SK-N-SH (cell line): ENCODE measurements at regions not wholly inside any gene's neighbourhood (a gene's known extent, or its start where the extent isn't known, plus 50 kb on each side); places are given as distances from the start of the nearest gene placed in this dataset.

Experiments
- CTCF ChIA-PET: fragments of 300-600, 350-600 bp; formaldehyde crosslinking; extraction: SDS; loops from one replicate; lab custom pipeline; 2021; lab: Yijun Ruan, JAX
- POLR2A ChIA-PET: fragments of 350-600 bp; sonication (Branson Sonifier 250); formaldehyde crosslinking; extraction: SDS; loops from one replicate; lab custom pipeline; 2020; ENCODE audit warnings: antibody characterized with exemption, inconsistent platforms; lab: Yijun Ruan, JAX
- DNase-seq: peaks from one replicate; pipeline ENCODE4 v3.0.0; 2012
- H2AFZ ChIP-seq: fragments of 200-600 bp; sonication (generic); 2 replicates; pipeline ENCODE4 v1.8.1; 2016; ENCODE audit warnings: antibody characterized with exemption, mild to moderate bottlenecking, low read depth
- H3F3A ChIP-seq: fragments of 200-600 bp; sonication (generic); replicated peaks from 2 replicates; pipeline ENCODE3; 2016; ENCODE audit warnings: antibody characterized with exemption, mild to moderate bottlenecking; ENCODE audit not compliant: insufficient read depth
- H3K27ac ChIP-seq, 2 experiments: fragments of 200-500 bp in 1 of 2; fragments of 200-600 bp in 1 of 2; sonication (Bioruptor generic) in 1 of 2; sonication (generic), shearing (Covaris generic) in 1 of 2; 2 replicates each; pipeline versions ENCODE4 v1.5.1 to v1.6.1; 2014 to 2016; ENCODE audit warnings: low read depth in 2 of 2, inconsistent platforms in 1 of 2, low read length in 1 of 2, mild to moderate bottlenecking in 1 of 2, mixed read lengths in 1 of 2
- H3K27me3 ChIP-seq: fragments of 200-600 bp; sonication (generic), shearing (Covaris generic); 2 replicates; pipeline ENCODE4 v1.6.1; 2016; ENCODE audit warnings: mixed run types; ENCODE audit not compliant: insufficient read depth
- H3K36me3 ChIP-seq, 2 experiments: fragments of 200-500 bp in 1 of 2; fragments of 200-600 bp in 1 of 2; sonication (Bioruptor generic) in 1 of 2; sonication (generic) in 1 of 2; replicated peaks in 1 of 2; 2 replicates each; pipeline versions ENCODE3 to v1.5.1; 2014 to 2016; ENCODE audit warnings: low read length in 1 of 2, mild to moderate bottlenecking in 1 of 2; ENCODE audit not compliant: insufficient read depth in 2 of 2, control insufficient read depth in 1 of 2
- H3K4me1 ChIP-seq, 2 experiments: fragments of 200-500 bp in 1 of 2; fragments of 200-600 bp in 1 of 2; sonication (Bioruptor generic) in 1 of 2; sonication (generic), shearing (Covaris generic) in 1 of 2; 2 replicates each; pipeline versions ENCODE4 v1.5.1 to v1.6.1; 2014 to 2016; ENCODE audit warnings: low read depth in 1 of 2, low read length in 1 of 2, mixed run types in 1 of 2; ENCODE audit not compliant: insufficient read depth in 2 of 2, control insufficient read depth in 1 of 2
- H3K4me2 ChIP-seq: fragments of 200-600 bp; sonication (generic), shearing (Covaris generic); 2 replicates; pipeline ENCODE4 v1.6.1; 2017; ENCODE audit warnings: mixed run types
- H3K4me3 ChIP-seq, 2 experiments: fragments of 200-500 bp in 1 of 2; fragments of 200-600 bp in 1 of 2; sonication (Bioruptor generic) in 1 of 2; sonication (generic), shearing (Covaris generic) in 1 of 2; 2 replicates each; pipeline versions ENCODE4 v1.5.1 to v1.8.1; 2014 to 2016; ENCODE audit warnings: low read depth in 2 of 2, inconsistent platforms in 1 of 2, low read length in 1 of 2, mild to moderate bottlenecking in 1 of 2, mixed read lengths in 1 of 2, moderate library complexity in 1 of 2
- H3K79me2 ChIP-seq: fragments of 200-600 bp; sonication (generic); 2 replicates; pipeline ENCODE4 v1.8.1; 2017; ENCODE audit warnings: mild to moderate bottlenecking; ENCODE audit not compliant: insufficient read depth
- H3K9ac ChIP-seq: fragments of 200-600 bp; sonication (generic); 2 replicates; pipeline ENCODE4 v1.6.1; 2017; ENCODE audit warnings: mixed run types
- H3K9me2 ChIP-seq: fragments of 200-600 bp; sonication (generic); 2 replicates; pipeline ENCODE4 v1.6.1; 2017; ENCODE audit warnings: mixed run types
- H3K9me3 ChIP-seq: fragments of 200-600 bp; sonication (generic); 2 replicates; pipeline ENCODE4 v1.6.1; 2017; ENCODE audit warnings: mixed run types, mild to moderate bottlenecking, moderate library complexity
- H4K20me1 ChIP-seq: fragments of 200-600 bp; sonication (generic); 2 replicates; pipeline ENCODE4 v1.6.1; 2017; ENCODE audit warnings: mild to moderate bottlenecking, mixed run types; ENCODE audit not compliant: insufficient read depth
- EP300 ChIP-seq, 2 experiments: IDR thresholded peaks; 2 replicates each; pipeline versions ENCODE4 v1.4.0 to v1.6.1; 2012; ENCODE audit warnings: borderline replicate concordance in 1 of 2, low read depth in 1 of 2, low read length in 1 of 2
- EZH2phosphoT487 ChIP-seq: fragments of 200-600 bp; sonication (generic); IDR thresholded peaks from 2 replicates; pipeline ENCODE4 v1.6.1; 2017; ENCODE audit warnings: low read depth, mixed run types, mild to moderate bottlenecking, antibody characterized with exemption, moderate library complexity, borderline replicate concordance
- FOSL2 ChIP-seq: IDR thresholded peaks from 2 replicates; pipeline ENCODE4 v1.4.0; 2012; ENCODE audit warnings: low read depth, mild to moderate bottlenecking, moderate library complexity, borderline replicate concordance
- FOXM1 ChIP-seq: IDR thresholded peaks from 2 replicates; pipeline ENCODE4 v1.4.0; 2012; ENCODE audit warnings: low read depth, mild to moderate bottlenecking
- GABPA ChIP-seq: IDR thresholded peaks from 2 replicates; pipeline ENCODE4 v1.4.0; 2012; ENCODE audit warnings: low read depth, mild to moderate bottlenecking
- NFIC ChIP-seq: IDR thresholded peaks from 2 replicates; pipeline ENCODE4 v1.4.0; 2012; ENCODE audit warnings: borderline replicate concordance
- NRF1 ChIP-seq: IDR thresholded peaks from 2 replicates; pipeline ENCODE4 v1.6.1; 2012; ENCODE audit warnings: low read depth, mild to moderate bottlenecking, low read length
- POLR2AphosphoS5 ChIP-seq: IDR thresholded peaks from 2 replicates; pipeline ENCODE4 v1.6.1; 2012; ENCODE audit warnings: low read depth, low read length
- RCOR1 ChIP-seq: fragments of 150-350 bp; IDR thresholded peaks from 2 replicates; pipeline ENCODE4 v1.6.1; 2017; ENCODE audit warnings: antibody characterized with exemption, low read length
- RFX5 ChIP-seq: IDR thresholded peaks from 2 replicates; pipeline ENCODE4 v1.6.1; 2012; ENCODE audit warnings: mild to moderate bottlenecking, improper control_type of control experiment, low read length
- SIN3A ChIP-seq: IDR thresholded peaks from 2 replicates; pipeline ENCODE4 v1.6.1; 2012; ENCODE audit warnings: low read depth, mild to moderate bottlenecking, low read length, moderate library complexity, borderline replicate concordance
- SMC3 ChIP-seq: IDR thresholded peaks from 2 replicates; pipeline ENCODE4 v1.6.1; 2012; ENCODE audit warnings: low read depth, low read length, improper control_type of control experiment
- TAF1 ChIP-seq: IDR thresholded peaks from 2 replicates; pipeline ENCODE4 v1.6.1; 2012; ENCODE audit warnings: low read depth, mild to moderate bottlenecking, low read length, moderate library complexity, borderline replicate concordance
- TCF12 ChIP-seq: IDR thresholded peaks from 2 replicates; pipeline ENCODE4 v1.4.0; 2012
- YY1 ChIP-seq: IDR thresholded peaks from 2 replicates; pipeline ENCODE4 v1.4.0; 2012; ENCODE audit warnings: low read depth, mild to moderate bottlenecking
- WGBS: methylation state at CpG from one replicate; pipeline ENCODE4 v1.1.6; 2017; ENCODE audit warnings: low lambda C conversion rate; 5-methylcytosine and 5-hydroxymethylcytosine counted together
- TF ChIP-seq, protein P1 (sequence below): IDR thresholded peaks from 2 replicates; pipeline ENCODE4 v1.4.0; 2012; ENCODE audit warnings: low read depth, borderline replicate concordance
- TF ChIP-seq, protein P2 (sequence below): fragments of 200-600 bp; sonication (generic); IDR thresholded peaks from 2 replicates; pipeline ENCODE4 v1.6.1; 2017; ENCODE audit warnings: antibody characterized with exemption, mild to moderate bottlenecking, moderate library complexity
- TF ChIP-seq, protein P3 (sequence below): fragments of 150-350 bp; IDR thresholded peaks from 2 replicates; pipeline ENCODE4 v1.6.1; 2017; ENCODE audit warnings: antibody characterized with exemption, low read length, low read depth, borderline replicate concordance
- TF ChIP-seq, protein P4 (sequence below): IDR thresholded peaks from 2 replicates; pipeline ENCODE4; 2012

DNA sequence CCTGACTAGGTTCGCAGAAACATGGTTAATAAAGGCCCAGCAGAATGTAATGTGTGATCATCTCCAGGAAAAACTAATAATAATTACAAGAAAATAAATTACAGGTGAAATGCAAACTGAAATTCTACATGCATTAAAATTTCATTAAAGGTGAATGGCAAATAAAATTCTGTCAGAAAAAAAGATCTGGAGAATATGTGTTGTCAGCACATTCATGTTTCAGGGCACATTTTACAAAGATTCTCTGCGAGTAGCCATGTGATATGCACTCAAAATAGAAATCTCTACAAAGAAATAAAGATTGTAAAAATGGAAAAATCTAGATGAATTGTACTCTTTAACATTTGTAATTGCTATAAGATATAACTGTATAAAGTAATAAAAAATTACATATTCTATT, 765.2 kb downstream of the TMEM121 start:
- no peaks in the 10 kb centered on the region for H3K79me2 ChIP-seq
- TF ChIP-seq NRF1 (no peak), FOSL2 (no peak), NFIC (no peak), SMC3 (no peak), TCF12 (no peak), EZH2phosphoT487 (no peak), EP300 (IDR thresholded peaks at IDR 0.05; ENCODE audit: borderline replicate concordance in 1 of 2, low read depth in 1 of 2, low read length in 1 of 2) (no peak), YY1 (no peak), POLR2AphosphoS5 (no peak), RFX5 (no peak), TAF1 (no peak), FOXM1 (no peak), GABPA (no peak), RCOR1 (no peak), SIN3A (no peak)
- TF ChIP-seq, protein P1, sequence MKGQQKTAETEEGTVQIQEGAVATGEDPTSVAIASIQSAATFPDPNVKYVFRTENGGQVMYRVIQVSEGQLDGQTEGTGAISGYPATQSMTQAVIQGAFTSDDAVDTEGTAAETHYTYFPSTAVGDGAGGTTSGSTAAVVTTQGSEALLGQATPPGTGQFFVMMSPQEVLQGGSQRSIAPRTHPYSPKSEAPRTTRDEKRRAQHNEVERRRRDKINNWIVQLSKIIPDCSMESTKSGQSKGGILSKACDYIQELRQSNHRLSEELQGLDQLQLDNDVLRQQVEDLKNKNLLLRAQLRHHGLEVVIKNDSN, result no peak
- TF ChIP-seq, protein P2, sequence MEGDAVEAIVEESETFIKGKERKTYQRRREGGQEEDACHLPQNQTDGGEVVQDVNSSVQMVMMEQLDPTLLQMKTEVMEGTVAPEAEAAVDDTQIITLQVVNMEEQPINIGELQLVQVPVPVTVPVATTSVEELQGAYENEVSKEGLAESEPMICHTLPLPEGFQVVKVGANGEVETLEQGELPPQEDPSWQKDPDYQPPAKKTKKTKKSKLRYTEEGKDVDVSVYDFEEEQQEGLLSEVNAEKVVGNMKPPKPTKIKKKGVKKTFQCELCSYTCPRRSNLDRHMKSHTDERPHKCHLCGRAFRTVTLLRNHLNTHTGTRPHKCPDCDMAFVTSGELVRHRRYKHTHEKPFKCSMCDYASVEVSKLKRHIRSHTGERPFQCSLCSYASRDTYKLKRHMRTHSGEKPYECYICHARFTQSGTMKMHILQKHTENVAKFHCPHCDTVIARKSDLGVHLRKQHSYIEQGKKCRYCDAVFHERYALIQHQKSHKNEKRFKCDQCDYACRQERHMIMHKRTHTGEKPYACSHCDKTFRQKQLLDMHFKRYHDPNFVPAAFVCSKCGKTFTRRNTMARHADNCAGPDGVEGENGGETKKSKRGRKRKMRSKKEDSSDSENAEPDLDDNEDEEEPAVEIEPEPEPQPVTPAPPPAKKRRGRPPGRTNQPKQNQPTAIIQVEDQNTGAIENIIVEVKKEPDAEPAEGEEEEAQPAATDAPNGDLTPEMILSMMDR, result no peak
- TF ChIP-seq, protein P3, sequence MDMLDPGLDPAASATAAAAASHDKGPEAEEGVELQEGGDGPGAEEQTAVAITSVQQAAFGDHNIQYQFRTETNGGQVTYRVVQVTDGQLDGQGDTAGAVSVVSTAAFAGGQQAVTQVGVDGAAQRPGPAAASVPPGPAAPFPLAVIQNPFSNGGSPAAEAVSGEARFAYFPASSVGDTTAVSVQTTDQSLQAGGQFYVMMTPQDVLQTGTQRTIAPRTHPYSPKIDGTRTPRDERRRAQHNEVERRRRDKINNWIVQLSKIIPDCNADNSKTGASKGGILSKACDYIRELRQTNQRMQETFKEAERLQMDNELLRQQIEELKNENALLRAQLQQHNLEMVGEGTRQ, result no peak
- TF ChIP-seq, protein P4, sequence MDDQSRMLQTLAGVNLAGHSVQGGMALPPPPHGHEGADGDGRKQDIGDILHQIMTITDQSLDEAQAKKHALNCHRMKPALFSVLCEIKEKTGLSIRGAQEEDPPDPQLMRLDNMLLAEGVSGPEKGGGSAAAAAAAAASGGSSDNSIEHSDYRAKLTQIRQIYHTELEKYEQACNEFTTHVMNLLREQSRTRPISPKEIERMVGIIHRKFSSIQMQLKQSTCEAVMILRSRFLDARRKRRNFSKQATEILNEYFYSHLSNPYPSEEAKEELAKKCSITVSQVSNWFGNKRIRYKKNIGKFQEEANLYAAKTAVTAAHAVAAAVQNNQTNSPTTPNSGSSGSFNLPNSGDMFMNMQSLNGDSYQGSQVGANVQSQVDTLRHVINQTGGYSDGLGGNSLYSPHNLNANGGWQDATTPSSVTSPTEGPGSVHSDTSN, result no peak
- TF ChIP-seq, all 33 proteins: peak for 0
- Histone ChIP-seq H3K36me3 (no peaks in the 10 kb centered on the region), H3K9me3 (no peaks in the 10 kb centered on the region), H3K4me2 (no peak overlapping the region), H3K4me3 (no peak overlapping the region), H3K27ac (no peak overlapping the region), H3K9me2 (no peaks in the 10 kb centered on the region), H3F3A (no peaks in the 10 kb centered on the region), H3K4me1 (no peaks in the 10 kb centered on the region; a peak in 1 of 4 replicates), H2AFZ (no peak overlapping the region), H4K20me1 (no peaks in the 10 kb centered on the region), H3K27me3 (peaks cover 21% of the 10 kb centered on the region; the same call in 1 of the 2 replicates), H3K9ac (no peak overlapping the region)
- 0% methylated on average over 2 of the region's 2 CpGs for WGBS
- CTCF ChIA-PET, result no interaction called here
- POLR2A ChIA-PET, result no interaction called here
- no peak for DNase-seq
